ENCODE measurements at regions not wholly inside any gene's neighbourhood (a gene's known extent, or its start where the extent isn't known, plus 50 kb on each side); places are given as distances from the start of the nearest gene placed in this dataset.

- ATAC-seq: no peak
- peaks cover 18% of the 10 kb centered on the region for H3K27me3 Mint-ChIP-seq
Observed at GRCh38 chr2:235373171-235373570, 120.7 kb upstream of the AGAP1 start.

DNA sequence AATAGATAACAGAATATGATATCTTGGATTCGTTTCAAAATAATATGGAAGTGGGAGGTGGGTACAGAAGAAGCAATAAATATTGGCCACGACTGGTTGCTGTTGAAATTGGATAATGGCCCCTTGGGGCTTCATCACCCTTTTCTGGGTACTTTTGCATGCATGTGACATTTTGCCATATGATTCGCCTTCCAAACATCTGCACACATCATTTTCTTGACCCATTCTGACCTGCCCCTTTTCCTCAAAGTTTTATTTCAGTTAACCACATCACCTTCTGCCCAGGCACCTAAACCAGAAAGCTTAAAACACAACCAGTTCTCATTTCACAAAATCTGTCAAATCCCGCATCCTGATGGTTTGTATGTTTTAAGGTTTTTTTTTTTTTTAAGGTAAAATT, 116.7 kb upstream of the AGAP1 start:
- Mint-ChIP-seq H3K4me1 (no peaks in the 10 kb centered on the region), H3K27ac (no peak overlapping the region), H3K9me3 (peaks cover 2% of the 10 kb centered on the region), H3K36me3 (no peaks in the 10 kb centered on the region), H3K27me3 (peaks cover 21% of the 10 kb centered on the region), H3K4me3 (no peak overlapping the region)
- no peak for ATAC-seq

More at GRCh38 chr2:235373171-235373570, 120.7 kb upstream of the AGAP1 start:
- H3K36me3 Mint-ChIP-seq: no peaks in the 10 kb centered on the region
- no peak overlapping the region for H3K27ac Mint-ChIP-seq
- H3K4me3 Mint-ChIP-seq: no peak overlapping the region
- H3K4me1 Mint-ChIP-seq: no peaks in the 10 kb centered on the region
- peaks cover 8% of the 10 kb centered on the region for H3K9me3 Mint-ChIP-seq

DNA sequence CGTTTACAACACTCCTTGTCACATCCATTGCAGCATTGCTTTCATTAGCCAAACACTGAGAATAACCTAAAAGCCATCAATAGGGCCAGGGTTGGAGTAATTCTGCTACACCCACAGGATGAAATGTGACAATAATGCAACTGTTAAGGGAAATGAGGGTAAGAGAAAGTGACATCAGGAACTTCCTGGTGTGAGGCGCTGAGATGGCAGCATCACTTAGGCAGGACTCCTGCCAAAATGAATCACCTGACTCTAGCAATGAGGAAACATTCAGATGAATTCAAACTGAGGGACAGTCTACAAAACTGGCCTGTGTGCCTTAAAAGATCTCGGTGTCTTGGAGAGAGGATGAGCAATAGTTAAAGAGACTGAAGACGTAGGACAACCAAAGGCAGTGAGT, 115.6 kb upstream of the AGAP1 start:
- Mint-ChIP-seq H3K27ac (no peak overlapping the region), H3K4me1 (no peaks in the 10 kb centered on the region), H3K27me3 (peaks cover 21% of the 10 kb centered on the region), H3K4me3 (no peak overlapping the region), H3K36me3 (no peaks in the 10 kb centered on the region), H3K9me3 (peaks cover 2% of the 10 kb centered on the region)
- ATAC-seq: no peak

DNA sequence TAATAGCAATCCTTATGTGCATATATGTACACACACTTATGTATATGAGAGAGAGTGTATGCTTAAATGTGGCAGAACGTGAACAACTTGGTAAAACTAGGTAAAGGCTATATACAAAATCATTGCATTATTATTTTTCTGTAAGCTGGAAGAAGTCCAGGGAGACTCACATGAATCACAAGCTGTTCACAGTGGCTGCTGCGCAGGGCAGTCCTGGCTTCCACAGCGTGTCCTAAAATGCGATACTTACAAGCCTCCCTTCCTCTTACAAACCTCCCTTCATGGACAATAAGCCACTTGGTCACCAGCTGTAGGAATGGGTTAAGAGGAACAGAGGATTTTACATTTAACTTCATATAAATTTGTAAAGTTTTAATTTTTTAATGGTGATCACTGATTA, 114.9 kb upstream of the AGAP1 start:
- no peaks in the 10 kb centered on the region for H3K36me3 Mint-ChIP-seq
- H3K4me1 Mint-ChIP-seq: no peaks in the 10 kb centered on the region
- H3K4me3 Mint-ChIP-seq: no peak overlapping the region
- H3K27me3 Mint-ChIP-seq: peaks cover 21% of the 10 kb centered on the region
- no peak for ATAC-seq
- H3K27ac Mint-ChIP-seq: no peak overlapping the region
- H3K9me3 Mint-ChIP-seq: peaks cover 2% of the 10 kb centered on the region

GRCh38 chr2:235381261-235381912, 112.5 kb upstream of the AGAP1 start:
- ATAC-seq: no peak
- H3K4me1 Mint-ChIP-seq: no peaks in the 10 kb centered on the region
- no peaks in the 10 kb centered on the region for H3K36me3 Mint-ChIP-seq
- H3K27me3 Mint-ChIP-seq: peaks cover 11% of the 10 kb centered on the region
- H3K9me3 Mint-ChIP-seq: peaks cover 2% of the 10 kb centered on the region
- no peak overlapping the region for H3K4me3 Mint-ChIP-seq
- no peak overlapping the region for H3K27ac Mint-ChIP-seq

DNA sequence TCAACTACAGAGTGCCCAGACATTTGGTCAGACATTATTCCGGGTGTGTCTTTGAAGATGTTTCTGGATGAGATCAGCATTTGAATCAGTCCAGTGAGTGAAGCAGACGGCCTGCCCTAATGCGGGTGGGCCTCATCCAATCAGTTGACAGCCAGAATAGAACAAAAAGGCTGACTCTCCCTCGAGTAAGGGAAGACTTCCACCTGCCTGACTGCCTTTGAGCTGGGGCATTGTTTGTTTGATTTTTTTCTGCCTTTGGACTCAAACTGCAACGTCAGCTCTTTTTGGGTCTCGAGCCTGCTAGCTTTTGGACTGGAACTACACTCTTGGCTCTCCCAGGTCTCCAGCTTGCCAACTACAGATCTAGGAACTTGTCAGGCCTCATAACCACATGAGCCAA, 111.7 kb upstream of the AGAP1 start:
- no peaks in the 10 kb centered on the region for H3K36me3 Mint-ChIP-seq
- H3K27ac Mint-ChIP-seq: no peak overlapping the region
- no peaks in the 10 kb centered on the region for H3K4me1 Mint-ChIP-seq
- ATAC-seq: no peak
- peaks cover 6% of the 10 kb centered on the region for H3K9me3 Mint-ChIP-seq
- no peak overlapping the region for H3K4me3 Mint-ChIP-seq
- peaks cover 11% of the 10 kb centered on the region for H3K27me3 Mint-ChIP-seq

DNA sequence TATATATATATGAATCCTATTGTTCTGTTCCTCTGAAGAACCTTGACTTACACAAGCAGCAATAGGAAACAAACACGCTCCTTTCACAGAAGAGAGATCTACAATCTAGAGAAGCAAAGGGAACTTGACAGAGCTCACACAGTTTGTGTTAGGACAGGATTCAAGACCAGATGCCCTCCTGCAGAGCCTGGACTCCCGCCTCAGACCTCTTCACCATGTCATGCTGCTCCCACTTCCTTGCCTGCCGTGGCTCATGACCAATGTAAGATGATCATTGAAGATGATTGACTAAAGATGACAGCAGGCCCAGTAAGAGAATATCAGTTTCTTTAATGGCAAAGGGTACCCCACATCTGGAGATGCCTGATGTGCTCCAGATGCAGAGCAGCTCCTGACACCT, 111.2 kb upstream of the AGAP1 start:
- H3K27ac Mint-ChIP-seq: no peak overlapping the region
- H3K4me3 Mint-ChIP-seq: no peak overlapping the region
- peaks cover 9% of the 10 kb centered on the region for H3K27me3 Mint-ChIP-seq
- H3K36me3 Mint-ChIP-seq: no peaks in the 10 kb centered on the region
- H3K9me3 Mint-ChIP-seq: peaks cover 6% of the 10 kb centered on the region
- ATAC-seq: no peak
- no peaks in the 10 kb centered on the region for H3K4me1 Mint-ChIP-seq

DNA sequence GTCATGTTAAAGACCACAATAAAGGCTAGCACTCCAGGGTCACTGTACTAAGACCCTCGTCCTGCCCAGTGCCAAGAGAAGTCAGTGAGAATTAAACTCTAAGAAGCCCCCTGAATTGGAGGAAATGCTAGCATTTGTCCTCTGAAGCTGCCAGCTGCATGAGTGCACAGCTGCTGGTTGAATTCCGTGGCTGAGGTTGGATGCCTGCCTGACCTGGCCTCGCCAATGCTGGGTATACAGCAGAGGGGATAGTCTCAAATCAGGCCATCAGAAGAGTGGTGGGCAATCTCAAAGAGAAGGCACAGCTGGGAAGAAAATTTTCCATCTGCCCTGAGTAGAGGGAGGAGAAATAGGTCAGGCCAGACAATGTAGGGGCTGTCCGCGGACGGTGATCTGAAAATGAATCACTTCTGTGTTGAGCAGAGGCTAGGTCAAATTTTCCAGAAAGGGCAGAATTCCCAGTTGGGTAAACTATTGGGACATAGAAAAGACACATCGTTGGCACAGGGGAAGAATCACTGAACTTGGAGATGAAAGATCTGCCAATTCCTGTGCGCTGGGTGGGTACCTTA, 110.5 kb upstream of the AGAP1 start:
- Mint-ChIP-seq H3K4me3 (no peak overlapping the region), H3K9me3 (peaks cover 3% of the 10 kb centered on the region), H3K4me1 (no peaks in the 10 kb centered on the region), H3K36me3 (no peaks in the 10 kb centered on the region), H3K27ac (no peak overlapping the region), H3K27me3 (peaks cover 2% of the 10 kb centered on the region)
- no peak for ATAC-seq

DNA sequence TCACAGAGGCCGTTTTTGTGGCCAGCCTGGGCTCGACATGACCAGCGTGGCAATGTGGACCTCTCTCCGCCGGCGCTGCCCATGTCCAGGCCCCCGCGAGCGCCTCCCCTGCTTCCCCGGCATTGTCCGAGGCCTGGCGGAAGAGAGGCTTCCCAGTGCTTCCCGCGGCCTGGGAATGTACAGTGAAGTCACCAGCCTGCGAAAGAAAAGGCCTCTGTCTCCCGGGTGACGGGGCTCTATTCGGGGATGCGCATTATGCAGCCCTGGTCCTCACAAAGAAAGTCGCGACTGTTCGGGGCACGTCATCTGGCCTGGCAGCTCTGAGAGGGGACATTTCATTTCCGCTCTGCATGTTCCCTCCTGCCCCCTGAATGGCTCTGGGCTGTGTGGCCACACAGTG, 109.2 kb upstream of the AGAP1 start:
- no peaks in the 10 kb centered on the region for H3K27me3 Mint-ChIP-seq
- peaks cover 3% of the 10 kb centered on the region for H3K9me3 Mint-ChIP-seq
- no peak for ATAC-seq
- no peak overlapping the region for H3K27ac Mint-ChIP-seq
- no peaks in the 10 kb centered on the region for H3K4me1 Mint-ChIP-seq
- H3K36me3 Mint-ChIP-seq: no peaks in the 10 kb centered on the region
- H3K4me3 Mint-ChIP-seq: no peak overlapping the region

DNA sequence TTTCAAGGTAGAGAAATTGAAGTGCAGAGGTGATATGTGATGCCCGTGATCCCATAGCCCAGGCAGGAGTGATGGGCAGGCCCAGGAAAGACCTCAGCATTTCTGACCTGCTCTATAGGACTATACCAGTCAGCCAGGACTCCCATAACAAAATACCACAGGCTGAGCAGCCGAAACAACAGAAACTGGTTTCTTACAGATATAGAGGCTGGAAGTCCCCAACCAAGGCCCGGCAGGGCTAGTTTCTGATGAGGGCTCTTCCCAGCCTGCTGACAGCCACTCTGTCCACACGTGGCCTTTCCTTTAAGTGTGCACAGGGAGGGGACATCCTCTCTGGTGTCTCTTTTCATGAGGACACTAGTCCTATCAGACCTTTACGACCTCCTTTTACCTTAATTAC, 104.2 kb upstream of the AGAP1 start:
- peaks cover 4% of the 10 kb centered on the region for H3K27me3 Mint-ChIP-seq
- no peak overlapping the region for H3K4me3 Mint-ChIP-seq
- peaks cover 10% of the 10 kb centered on the region for H3K4me1 Mint-ChIP-seq
- H3K27ac Mint-ChIP-seq: no peak overlapping the region
- no peak for ATAC-seq
- no peaks in the 10 kb centered on the region for H3K36me3 Mint-ChIP-seq
- H3K9me3 Mint-ChIP-seq: peaks cover 12% of the 10 kb centered on the region

DNA sequence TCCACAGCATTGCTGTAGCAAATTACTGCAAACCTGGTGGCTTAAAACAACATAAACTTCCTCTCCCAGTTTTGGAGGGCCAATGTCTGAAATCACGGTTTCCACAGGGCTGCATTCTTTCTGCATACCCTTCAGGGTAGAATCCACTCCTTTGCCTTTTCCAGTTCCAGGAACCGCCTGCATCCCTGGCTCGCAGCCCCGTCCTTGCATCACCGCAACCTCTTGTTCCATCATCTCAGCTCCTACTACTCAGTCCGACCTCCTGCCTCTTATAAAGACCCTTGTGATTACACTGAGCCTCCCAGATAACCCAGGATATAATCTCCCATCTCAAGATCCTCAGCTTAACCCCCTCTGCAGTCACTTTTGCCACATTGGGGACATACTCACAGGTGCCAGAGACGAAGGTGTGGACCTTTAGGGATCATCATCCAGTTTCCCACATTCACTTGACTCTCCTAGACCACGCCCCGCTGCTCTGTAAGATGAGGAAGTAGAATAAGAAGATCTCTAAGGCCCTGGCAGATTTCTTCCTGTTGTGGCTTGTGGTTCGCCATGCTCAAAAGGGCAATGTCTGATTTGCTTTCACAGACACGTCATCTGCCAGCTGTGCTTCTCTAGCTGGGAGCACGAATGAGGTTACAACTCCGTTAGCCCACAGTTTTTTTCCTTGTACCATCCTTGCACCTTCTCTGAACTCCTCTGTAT, 103.6 kb upstream of the AGAP1 start:
- peak; percentile 76 for ATAC-seq
- Mint-ChIP-seq H3K27ac (no peak overlapping the region), H3K36me3 (no peaks in the 10 kb centered on the region), H3K4me1 (peaks cover 10% of the 10 kb centered on the region), H3K4me3 (no peak overlapping the region), H3K9me3 (peaks cover 15% of the 10 kb centered on the region), H3K27me3 (peaks cover 11% of the 10 kb centered on the region)

- ATAC-seq: no peak
- Mint-ChIP-seq H3K27me3 (peaks cover 16% of the 10 kb centered on the region), H3K9me3 (peaks cover 17% of the 10 kb centered on the region), H3K27ac (no peak overlapping the region), H3K4me3 (no peak overlapping the region), H3K36me3 (no peaks in the 10 kb centered on the region), H3K4me1 (peaks cover 10% of the 10 kb centered on the region)
Observed at GRCh38 chr2:235390816-235391194, 103.0 kb upstream of the AGAP1 start.

DNA sequence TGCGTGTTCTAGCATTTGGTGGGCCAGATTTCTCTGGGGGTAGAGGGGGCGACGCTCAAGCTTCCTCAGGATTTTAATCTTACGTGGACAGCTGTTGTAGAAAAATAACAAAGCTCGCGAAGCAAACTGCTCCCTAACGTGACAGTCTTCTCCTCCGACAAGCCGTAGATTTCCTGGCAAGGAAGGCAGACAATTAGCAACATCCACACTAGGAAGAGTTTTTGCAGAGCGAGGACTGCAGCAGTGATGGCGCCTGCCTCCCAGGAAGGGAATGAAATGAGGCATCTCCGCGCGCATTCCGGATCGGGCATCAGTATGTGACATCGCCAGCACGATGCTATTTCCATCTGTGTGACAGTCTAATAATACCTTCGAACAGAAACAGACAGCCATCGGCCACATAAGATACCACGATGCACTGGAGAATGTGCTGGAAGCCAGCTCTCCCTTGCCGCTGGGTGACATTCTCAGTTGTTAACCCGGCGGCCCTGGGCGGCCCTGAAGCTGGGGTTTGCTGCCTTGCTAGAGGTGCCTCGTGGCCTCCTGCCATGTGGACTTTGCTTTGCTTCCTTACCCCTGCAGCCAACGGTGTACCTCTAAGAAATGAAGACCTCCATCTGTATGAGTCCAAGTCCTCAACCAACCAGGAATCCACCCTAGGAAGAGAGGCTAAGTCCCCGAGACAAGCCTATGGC, 101.8 kb upstream of the AGAP1 start:
- H3K4me3 Mint-ChIP-seq: no peak overlapping the region
- peaks cover 25% of the 10 kb centered on the region for H3K27me3 Mint-ChIP-seq
- peaks cover 10% of the 10 kb centered on the region for H3K4me1 Mint-ChIP-seq
- no peaks in the 10 kb centered on the region for H3K36me3 Mint-ChIP-seq
- H3K27ac Mint-ChIP-seq: no peak overlapping the region
- peaks cover 14% of the 10 kb centered on the region for H3K9me3 Mint-ChIP-seq
- ATAC-seq: no peak

- H3K9me3 Mint-ChIP-seq: peaks cover 17% of the 10 kb centered on the region
- H3K27ac Mint-ChIP-seq: no peak overlapping the region
- ATAC-seq: no peak
- no peak overlapping the region for H3K4me3 Mint-ChIP-seq
- no peaks in the 10 kb centered on the region for H3K36me3 Mint-ChIP-seq
- peaks cover 25% of the 10 kb centered on the region for H3K27me3 Mint-ChIP-seq
- peaks cover 10% of the 10 kb centered on the region for H3K4me1 Mint-ChIP-seq
Observed at GRCh38 chr2:235394278-235394828, 99.5 kb upstream of the AGAP1 start.

DNA sequence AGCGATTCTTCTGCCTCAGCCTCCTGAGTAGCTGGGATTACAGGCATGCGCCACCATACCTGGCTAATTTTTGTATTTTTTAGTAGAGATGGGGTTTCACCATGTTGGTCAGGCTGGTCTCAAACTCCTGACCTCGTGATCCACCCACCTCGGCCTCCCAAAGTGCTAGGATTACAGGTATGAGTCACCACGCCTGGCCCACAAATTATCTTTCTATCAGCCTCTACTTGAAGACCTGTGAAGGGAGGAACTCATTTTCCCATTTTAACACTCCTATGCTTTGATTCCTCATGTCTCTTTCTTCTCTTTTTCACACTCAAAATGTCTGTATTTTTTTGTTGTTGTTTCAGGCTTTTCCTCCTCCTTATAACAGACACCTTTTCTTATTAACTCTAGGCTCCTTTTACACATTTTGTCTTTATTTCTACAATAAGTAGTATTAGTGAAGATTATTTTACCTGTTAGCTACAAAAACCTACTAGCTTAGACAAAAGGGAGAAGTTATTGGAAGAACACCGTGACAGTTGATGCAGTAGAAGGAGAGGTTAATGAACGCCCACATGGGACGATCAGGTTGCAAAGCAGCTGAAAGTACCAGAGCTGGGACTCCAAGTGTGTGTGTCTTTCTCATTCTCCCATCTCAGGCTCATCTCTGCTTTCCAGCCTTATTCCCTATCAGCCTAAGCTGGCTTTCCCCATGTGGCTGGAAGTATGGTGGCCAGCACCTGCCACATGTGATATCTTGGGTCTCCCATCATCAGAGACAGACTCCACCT, 97.6 kb upstream of the AGAP1 start:
- Mint-ChIP-seq H3K36me3 (no peaks in the 10 kb centered on the region), H3K9me3 (peaks cover 15% of the 10 kb centered on the region)

More for the DNA sequence above, 97.6 kb upstream of the AGAP1 start:
- Mint-ChIP-seq H3K27ac (no peak overlapping the region), H3K4me3 (no peak overlapping the region), H3K27me3 (peaks cover 25% of the 10 kb centered on the region), H3K4me1 (no peaks in the 10 kb centered on the region)
- ATAC-seq: no peak

Data from stimulated activated memory B cell treated with anti-CD40 and anti-IgM and Interleukin-4, amounts not matched to agents 10 μg/mL and 1 μg/mL and 100 μg/mL, for 72 hours (primary cell).